ENCODE measurements at regions not wholly inside any gene's neighbourhood (a gene's known extent, or its start where the extent isn't known, plus 50 kb on each side); places are given as distances from the start of the nearest gene placed in this dataset.

DNA sequence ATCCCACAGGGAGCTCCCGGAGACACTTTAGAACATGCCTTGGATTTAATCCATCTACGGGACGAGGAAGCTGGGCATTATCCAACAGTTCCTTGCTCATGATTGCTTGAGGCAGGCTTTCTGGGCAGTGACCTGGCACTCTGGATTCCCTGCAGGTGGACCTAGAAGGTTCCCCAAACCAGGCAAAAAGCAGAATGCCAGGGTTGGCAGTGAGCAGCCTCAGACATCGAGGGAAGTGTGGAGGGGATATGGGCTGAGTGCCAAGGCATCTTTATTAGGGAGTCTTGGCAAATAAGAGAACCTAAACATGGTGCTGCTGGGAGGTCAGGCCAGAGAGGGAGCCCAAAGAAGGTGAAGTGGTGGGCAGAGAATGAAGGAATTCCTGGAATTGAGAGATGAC lies 158.5 kb downstream of the CD83 start:
- DNase-seq (ENCODE audit: low spot score): no peak
- in situ Hi-C loops (cut with MboI; ENCODE audit: low pct_unique_long_range_greater_than_20kb, low sequenced_read_pairs, unreplicated experiment): no loop called here
- TF ChIP-seq, protein P1, sequence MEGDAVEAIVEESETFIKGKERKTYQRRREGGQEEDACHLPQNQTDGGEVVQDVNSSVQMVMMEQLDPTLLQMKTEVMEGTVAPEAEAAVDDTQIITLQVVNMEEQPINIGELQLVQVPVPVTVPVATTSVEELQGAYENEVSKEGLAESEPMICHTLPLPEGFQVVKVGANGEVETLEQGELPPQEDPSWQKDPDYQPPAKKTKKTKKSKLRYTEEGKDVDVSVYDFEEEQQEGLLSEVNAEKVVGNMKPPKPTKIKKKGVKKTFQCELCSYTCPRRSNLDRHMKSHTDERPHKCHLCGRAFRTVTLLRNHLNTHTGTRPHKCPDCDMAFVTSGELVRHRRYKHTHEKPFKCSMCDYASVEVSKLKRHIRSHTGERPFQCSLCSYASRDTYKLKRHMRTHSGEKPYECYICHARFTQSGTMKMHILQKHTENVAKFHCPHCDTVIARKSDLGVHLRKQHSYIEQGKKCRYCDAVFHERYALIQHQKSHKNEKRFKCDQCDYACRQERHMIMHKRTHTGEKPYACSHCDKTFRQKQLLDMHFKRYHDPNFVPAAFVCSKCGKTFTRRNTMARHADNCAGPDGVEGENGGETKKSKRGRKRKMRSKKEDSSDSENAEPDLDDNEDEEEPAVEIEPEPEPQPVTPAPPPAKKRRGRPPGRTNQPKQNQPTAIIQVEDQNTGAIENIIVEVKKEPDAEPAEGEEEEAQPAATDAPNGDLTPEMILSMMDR (IDR thresholded peaks at IDR 0.05; ENCODE audit: extremely low read depth, insufficient read depth, missing control alignments): no peak

DNA sequence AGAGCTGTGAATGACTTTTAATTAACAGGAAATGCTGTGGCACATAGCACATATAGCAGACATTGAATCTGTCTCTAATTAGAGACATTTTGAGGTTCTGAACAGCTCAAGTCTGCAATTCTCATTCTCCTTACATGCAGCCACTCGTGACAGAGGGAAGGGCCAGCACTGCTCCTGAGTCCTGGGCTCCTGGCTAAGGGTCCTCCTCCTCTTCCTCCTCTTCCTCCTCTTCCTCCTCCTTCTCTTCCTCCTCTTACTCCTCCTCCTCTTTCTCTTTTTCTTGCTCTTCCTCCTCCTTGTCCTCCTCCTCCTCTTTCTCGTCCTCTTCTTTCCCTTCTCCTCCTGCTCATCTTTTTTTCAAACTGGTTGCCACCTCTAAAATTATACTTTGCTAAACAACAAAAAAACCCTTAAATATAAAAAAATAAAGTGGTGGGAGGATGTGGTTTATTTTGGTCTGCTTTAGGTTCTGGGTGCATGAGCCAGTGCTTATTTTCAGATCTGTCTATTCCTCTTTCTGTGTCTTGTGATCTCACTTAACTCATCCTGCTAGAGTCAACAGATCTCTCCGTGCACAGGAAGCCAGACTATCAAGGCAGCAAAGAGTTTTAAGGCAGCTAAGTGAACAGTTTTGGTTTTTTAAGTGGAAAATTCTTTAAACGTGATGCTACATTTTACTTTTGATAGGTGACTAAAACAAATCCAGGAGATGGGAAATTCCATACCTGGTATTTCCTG lies 159.3 kb downstream of the CD83 start:
- DNase-seq (ENCODE audit: low spot score): peak; percentile 72
- in situ Hi-C loops (cut with MboI; ENCODE audit: low pct_unique_long_range_greater_than_20kb, low sequenced_read_pairs, unreplicated experiment): no loop called here
- TF ChIP-seq, protein P1 (IDR thresholded peaks at IDR 0.05; ENCODE audit: extremely low read depth, insufficient read depth, missing control alignments): no peak

DNA sequence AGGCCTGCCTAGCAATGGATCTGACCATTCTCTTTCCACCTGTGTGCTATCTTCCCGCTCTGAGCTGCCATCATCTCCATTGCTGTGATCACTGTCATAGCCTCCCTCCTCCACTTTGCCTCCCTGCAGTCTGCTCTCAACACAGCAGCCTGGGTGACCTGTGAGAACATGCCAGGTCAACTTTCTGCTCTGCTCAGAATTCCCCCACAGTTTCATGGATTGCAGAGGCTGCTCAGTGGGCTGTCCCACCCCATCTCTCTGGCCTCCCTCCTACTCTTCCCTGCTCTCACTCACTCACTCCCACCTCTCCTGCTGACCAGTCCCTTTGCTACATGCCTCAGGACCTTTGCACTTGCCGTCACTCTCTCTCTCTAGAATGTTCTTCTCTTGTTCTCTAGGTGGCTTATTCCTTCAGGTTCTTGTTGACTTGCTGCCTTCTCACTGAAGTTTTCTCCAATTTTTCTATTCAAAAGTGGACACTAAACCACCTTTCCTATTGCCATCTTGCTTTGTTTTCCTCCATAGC lies 159.9 kb downstream of the CD83 start:
- in situ Hi-C loops (cut with MboI; ENCODE audit: low pct_unique_long_range_greater_than_20kb, low sequenced_read_pairs, unreplicated experiment): no loop called here
- peak; percentile 20 for DNase-seq (ENCODE audit: low spot score)
- TF ChIP-seq, protein P1 (IDR thresholded peaks at IDR 0.05; ENCODE audit: extremely low read depth, insufficient read depth, missing control alignments): no peak

DNA sequence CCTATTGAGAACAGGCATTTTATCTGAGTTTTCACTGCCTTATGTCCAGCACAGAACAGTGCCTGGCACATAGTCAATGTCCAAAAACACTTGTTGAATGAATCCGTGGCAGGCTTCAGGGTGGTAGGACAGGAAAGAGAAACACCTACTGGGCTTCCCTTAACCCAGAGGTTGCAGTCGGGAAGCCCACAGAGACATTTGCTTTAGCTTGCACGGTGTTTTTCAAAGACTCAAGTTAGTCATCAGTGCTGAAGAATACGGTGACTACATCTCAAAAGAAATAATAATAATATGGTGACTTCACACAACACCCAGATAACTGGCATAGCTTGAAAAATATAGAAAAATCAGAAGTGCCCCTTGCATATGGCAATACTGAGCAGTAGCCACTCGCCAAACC lies 160.4 kb downstream of the CD83 start:
- in situ Hi-C loops (cut with MboI; ENCODE audit: low pct_unique_long_range_greater_than_20kb, low sequenced_read_pairs, unreplicated experiment): no loop called here
- TF ChIP-seq, protein P1 (IDR thresholded peaks at IDR 0.05; ENCODE audit: extremely low read depth, insufficient read depth, missing control alignments): no peak
- no peak for DNase-seq (ENCODE audit: low spot score)

- TF ChIP-seq, protein P1 (IDR thresholded peaks at IDR 0.05; ENCODE audit: extremely low read depth, insufficient read depth, missing control alignments): no peak
- in situ Hi-C loops (cut with MboI; ENCODE audit: low pct_unique_long_range_greater_than_20kb, low sequenced_read_pairs, unreplicated experiment): no loop called here
- no peak for DNase-seq (ENCODE audit: low spot score)
Measured at GRCh38 chr6:14278446-14278845, 160.9 kb downstream of the CD83 start.

DNA sequence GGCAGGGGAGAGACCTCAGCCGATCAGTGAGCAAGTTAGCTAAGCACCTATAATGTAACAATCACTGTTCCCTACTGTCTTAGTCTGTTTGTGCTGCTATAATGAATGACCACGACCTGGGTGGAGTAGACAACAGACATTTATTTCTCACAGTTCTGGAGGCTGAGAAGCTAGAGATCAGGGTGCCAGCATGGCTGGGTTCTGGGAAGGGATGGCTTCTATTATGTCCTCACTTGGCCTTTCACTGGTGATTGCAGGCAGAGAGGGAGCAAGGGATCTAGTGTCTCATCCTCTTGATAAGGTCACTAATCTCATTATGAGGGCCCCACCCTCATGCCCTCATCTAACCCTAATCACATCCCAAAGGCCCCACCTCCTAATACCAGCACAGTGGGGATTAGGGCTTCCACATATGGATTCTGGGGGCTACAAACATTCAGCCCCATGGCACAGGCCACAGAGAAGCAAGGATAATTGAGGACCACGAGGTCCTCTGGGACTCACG lies 162.5 kb downstream of the CD83 start:
- DNase-seq (ENCODE audit: low spot score): no peak
- in situ Hi-C loops (cut with MboI; ENCODE audit: low pct_unique_long_range_greater_than_20kb, low sequenced_read_pairs, unreplicated experiment): no loop called here

More for the DNA sequence above, 162.5 kb downstream of the CD83 start:
- TF ChIP-seq, protein P1 (IDR thresholded peaks at IDR 0.05; ENCODE audit: extremely low read depth, insufficient read depth, missing control alignments): no peak

All from GM13977 (cell line).